ENCODE measurements at regions not wholly inside any gene's neighbourhood (a gene's known extent, or its start where the extent isn't known, plus 50 kb on each side); places are given as distances from the start of the nearest gene placed in this dataset.

- peaks cover 4% of the 10 kb centered on the region for H3K27me3 ChIP-seq (ENCODE audit: control insufficient read depth, insufficient read depth, low read length, poor library complexity, severe bottlenecking)
- Mint-ChIP-seq H3K9me3 (peaks cover 9% of the 10 kb centered on the region), H3K4me3 (no peak overlapping the region), H3K36me3 (ENCODE audit: low read depth) (no peaks in the 10 kb centered on the region), H3K4me1 (no peaks in the 10 kb centered on the region), H3K27ac (no peak overlapping the region), H3K27me3 (ENCODE audit: insufficient read depth) (peaks cover 32% of the 10 kb centered on the region)
- no peaks in the 10 kb centered on the region for H3K4me1 ChIP-seq (ENCODE audit: control insufficient read depth, insufficient read depth, low read length)
- no peak overlapping the region for H3K27ac ChIP-seq (ENCODE audit: low read depth, low read length)
- no peak for TF ChIP-seq CTCF (conservative IDR thresholded peaks at IDR 0.05)
- no peak overlapping the region for H3K9ac ChIP-seq (ENCODE audit: extremely low read depth, low read length, poor library complexity, severe bottlenecking)
- WGBS, 2 experiments (ENCODE audit: insufficient coverage in 1 of 2, insufficient read length in 1 of 2) = 84 to 92% methylated on average over 7 to 10 of the region's 10 CpGs
- H3K4me3 ChIP-seq (ENCODE audit: low read length) = no peak overlapping the region
- H3K9me3 ChIP-seq (ENCODE audit: control insufficient read depth, low read length) = no peaks in the 10 kb centered on the region
- DNase-seq = no peak
- H3K36me3 ChIP-seq (ENCODE audit: control insufficient read depth, insufficient read depth, low read length) = no peaks in the 10 kb centered on the region
These were observed 152.7 kb downstream of the SOX9 start for GRCh38 chr17:72273289-72274056.

- Mint-ChIP-seq H3K27me3 (ENCODE audit: insufficient read depth) (peaks cover 32% of the 10 kb centered on the region), H3K4me3 (no peak overlapping the region), H3K9me3 (peaks cover 9% of the 10 kb centered on the region), H3K27ac (no peak overlapping the region), H3K4me1 (no peaks in the 10 kb centered on the region), H3K36me3 (ENCODE audit: low read depth) (no peaks in the 10 kb centered on the region)
- Histone ChIP-seq H3K27ac (ENCODE audit: low read depth, low read length) (no peak overlapping the region), H3K27me3 (ENCODE audit: control insufficient read depth, insufficient read depth, low read length, poor library complexity, severe bottlenecking) (no peaks in the 10 kb centered on the region), H3K4me1 (ENCODE audit: control insufficient read depth, insufficient read depth, low read length) (no peaks in the 10 kb centered on the region), H3K36me3 (ENCODE audit: control insufficient read depth, insufficient read depth, low read length) (no peaks in the 10 kb centered on the region), H3K9ac (ENCODE audit: extremely low read depth, low read length, poor library complexity, severe bottlenecking) (no peak overlapping the region), H3K4me3 (ENCODE audit: low read length) (no peak overlapping the region), H3K9me3 (ENCODE audit: control insufficient read depth, low read length) (no peaks in the 10 kb centered on the region)
- TF ChIP-seq CTCF (conservative IDR thresholded peaks at IDR 0.05) = no peak
- no peak for DNase-seq
- 83 to 92% methylated on average over 1 of the region's 2 CpGs for WGBS, 2 experiments (ENCODE audit: insufficient coverage in 1 of 2, insufficient read length in 1 of 2)
These were observed 153.8 kb downstream of the SOX9 start for GRCh38 chr17:72274614-72275013.

GRCh38 chr17:72280881-72281280 lies 160.1 kb downstream of the SOX9 start:
- no peak for DNase-seq
- Mint-ChIP-seq H3K4me1 (peaks cover 5% of the 10 kb centered on the region), H3K4me3 (no peak overlapping the region), H3K27ac (no peak overlapping the region), H3K27me3 (ENCODE audit: insufficient read depth) (peaks cover 15% of the 10 kb centered on the region), H3K36me3 (ENCODE audit: low read depth) (no peaks in the 10 kb centered on the region), H3K9me3 (peaks cover 2% of the 10 kb centered on the region)
- Histone ChIP-seq H3K27me3 (ENCODE audit: control insufficient read depth, insufficient read depth, low read length, poor library complexity, severe bottlenecking) (peaks cover under 1% of the 10 kb centered on the region), H3K27ac (ENCODE audit: low read depth, low read length) (no peak overlapping the region), H3K36me3 (ENCODE audit: control insufficient read depth, insufficient read depth, low read length) (no peaks in the 10 kb centered on the region), H3K4me1 (ENCODE audit: control insufficient read depth, insufficient read depth, low read length) (no peaks in the 10 kb centered on the region), H3K9ac (ENCODE audit: extremely low read depth, low read length, poor library complexity, severe bottlenecking) (no peak overlapping the region), H3K9me3 (ENCODE audit: control insufficient read depth, low read length) (no peaks in the 10 kb centered on the region), H3K4me3 (ENCODE audit: low read length) (no peak overlapping the region)
- WGBS, 2 experiments (ENCODE audit: insufficient coverage in 1 of 2, insufficient read length in 1 of 2) = 90 to 97% methylated on average over 3 of the region's 3 CpGs
- no peak for TF ChIP-seq CTCF (conservative IDR thresholded peaks at IDR 0.05)

All from endodermal cell (in vitro differentiated cells).